T-helper 1 cell treated with Interleukin-12 subunit alpha and Interleukin-12 subunit beta and Interleukin-4 antibody, amounts not matched to agents 30 μg/mL and 1 μg/mL, for 36 hours (primary cell): ENCODE measurements at regions not wholly inside any gene's neighbourhood (a gene's known extent, or its start where the extent isn't known, plus 50 kb on each side); places are given as distances from the start of the nearest gene placed in this dataset.
"Not testable (repeated sequence)": the region's sequence is repeated elsewhere in the genome, so short reads cannot be mapped to it uniquely, and the experiment has no call there.

ENCODE experiments used
- H3K27ac Mint-ChIP-seq: one replicate; pipeline ENCODE4 v1.8.0; 2021; ENCODE audit warnings: mild to moderate bottlenecking, mixed read lengths
- H3K27me3 Mint-ChIP-seq: one replicate; pipeline ENCODE4 v1.8.0; 2021; ENCODE audit warnings: low read depth, mixed read lengths
- H3K36me3 Mint-ChIP-seq: one replicate; pipeline ENCODE4 v1.8.0; 2021; ENCODE audit warnings: low read depth, mixed read lengths
- H3K4me1 Mint-ChIP-seq: one replicate; pipeline ENCODE4 v1.8.0; 2021; ENCODE audit warnings: low read depth, mixed read lengths
- H3K4me3 Mint-ChIP-seq: one replicate; pipeline ENCODE4 v1.8.0; 2021; ENCODE audit warnings: mild to moderate bottlenecking, moderate library complexity, mixed read lengths
- H3K9me3 Mint-ChIP-seq: one replicate; pipeline ENCODE4 v1.8.0; 2021; ENCODE audit warnings: mixed read lengths

GRCh38 chr2:35582637-35583036, 772.9 kb upstream of the CRIM1 start:
- Mint-ChIP-seq H3K9me3 (peaks cover 21% of the 10 kb centered on the region), H3K27me3 (no peaks in the 10 kb centered on the region), H3K4me1 (no peaks in the 10 kb centered on the region), H3K27ac (no peak overlapping the region), H3K36me3 (no peaks in the 10 kb centered on the region), H3K4me3 (no peak overlapping the region)

DNA sequence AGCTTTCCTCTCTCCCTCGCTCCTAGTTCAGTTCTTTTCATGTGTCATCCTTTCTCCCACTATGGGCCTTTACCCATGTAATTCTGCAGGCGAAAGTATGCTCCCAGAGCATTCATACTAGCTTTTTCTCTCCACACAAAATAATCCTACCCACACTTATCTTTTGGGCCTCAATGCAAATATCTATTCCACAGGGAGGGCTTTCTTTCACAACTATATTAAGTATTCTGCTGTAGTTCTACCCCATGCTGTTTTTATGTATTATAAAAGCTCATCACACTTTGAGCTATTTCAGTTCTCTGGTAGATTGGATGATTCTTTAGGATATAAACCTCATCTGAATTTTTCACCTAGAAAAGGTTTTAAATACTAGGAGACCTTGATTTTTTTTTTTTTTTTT, 774.6 kb upstream of the CRIM1 start:
- Mint-ChIP-seq H3K4me3 (no peak overlapping the region), H3K27me3 (no peaks in the 10 kb centered on the region), H3K4me1 (no peaks in the 10 kb centered on the region), H3K9me3 (peaks cover 10% of the 10 kb centered on the region), H3K27ac (no peak overlapping the region), H3K36me3 (no peaks in the 10 kb centered on the region)

DNA sequence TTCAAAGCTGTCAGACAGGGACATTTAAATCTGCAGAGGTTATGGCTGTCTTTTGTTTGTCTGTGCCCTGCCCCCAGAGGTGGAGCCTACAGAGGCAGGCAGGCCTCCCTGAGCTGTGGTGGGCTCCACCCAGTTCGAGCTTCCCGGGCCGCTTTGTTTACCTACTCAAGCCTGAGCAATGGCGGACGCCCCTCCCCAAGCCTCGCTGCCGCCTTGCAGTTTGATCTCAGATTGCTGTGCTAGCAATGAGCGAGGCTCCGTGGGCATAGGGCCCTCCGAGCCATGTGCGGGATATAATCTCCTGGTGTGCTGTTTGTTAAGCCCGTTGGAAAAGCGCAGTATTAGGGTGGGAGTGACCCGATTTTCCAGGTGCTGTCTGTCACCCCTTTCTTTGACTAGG, 787.0 kb upstream of the CRIM1 start:
- H3K27me3 Mint-ChIP-seq, H3K36me3 Mint-ChIP-seq, H3K27ac Mint-ChIP-seq, H3K9me3 Mint-ChIP-seq, H3K4me3 Mint-ChIP-seq, H3K4me1 Mint-ChIP-seq: not testable (repeated sequence)

DNA sequence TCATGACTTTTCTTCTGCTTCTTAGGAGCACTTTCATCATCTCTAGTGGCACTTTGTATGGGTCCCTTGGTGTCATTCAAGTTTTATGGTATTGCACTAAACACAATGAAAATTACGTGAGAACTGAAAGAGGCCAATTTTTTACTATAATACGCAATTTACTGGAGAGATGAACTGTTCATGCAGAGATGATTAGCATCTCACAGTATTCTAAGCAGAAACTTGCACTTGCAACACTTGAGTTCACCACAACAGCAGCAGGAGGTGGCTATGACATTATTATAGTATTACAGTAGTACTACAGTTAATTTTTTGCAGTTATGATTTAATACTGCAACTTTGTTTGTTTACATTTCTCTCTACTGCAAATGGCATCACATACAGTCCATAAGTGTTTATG, 793.1 kb upstream of the CRIM1 start:
- H3K27ac Mint-ChIP-seq, result no peak overlapping the region
- no peaks in the 10 kb centered on the region for H3K9me3 Mint-ChIP-seq
- no peak overlapping the region for H3K4me3 Mint-ChIP-seq
- no peaks in the 10 kb centered on the region for H3K36me3 Mint-ChIP-seq
- no peaks in the 10 kb centered on the region for H3K27me3 Mint-ChIP-seq
- H3K4me1 Mint-ChIP-seq, result no peaks in the 10 kb centered on the region

DNA sequence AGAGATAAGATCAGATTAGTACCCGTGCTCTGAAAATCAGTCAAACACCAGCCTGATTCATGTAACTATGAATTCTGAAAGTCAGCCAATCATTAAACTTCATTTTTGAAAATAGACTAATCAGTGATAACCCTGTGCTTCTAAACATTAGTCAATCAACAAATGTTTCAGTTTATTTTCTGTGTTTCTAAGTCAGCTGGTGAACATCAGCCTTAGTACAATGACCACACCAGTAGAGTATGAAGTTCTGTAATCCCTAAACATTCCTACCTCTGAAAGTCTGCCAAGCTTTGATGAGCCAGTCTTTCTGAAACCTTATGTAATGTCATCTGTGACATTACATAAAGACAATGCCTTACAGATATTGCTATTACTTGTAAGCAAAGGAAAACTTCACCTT, 807.4 kb upstream of the CRIM1 start:
- H3K9me3 Mint-ChIP-seq, result peaks cover 4% of the 10 kb centered on the region
- no peak overlapping the region for H3K4me3 Mint-ChIP-seq
- no peaks in the 10 kb centered on the region for H3K36me3 Mint-ChIP-seq
- H3K27ac Mint-ChIP-seq, result no peak overlapping the region
- no peaks in the 10 kb centered on the region for H3K4me1 Mint-ChIP-seq
- no peaks in the 10 kb centered on the region for H3K27me3 Mint-ChIP-seq

DNA sequence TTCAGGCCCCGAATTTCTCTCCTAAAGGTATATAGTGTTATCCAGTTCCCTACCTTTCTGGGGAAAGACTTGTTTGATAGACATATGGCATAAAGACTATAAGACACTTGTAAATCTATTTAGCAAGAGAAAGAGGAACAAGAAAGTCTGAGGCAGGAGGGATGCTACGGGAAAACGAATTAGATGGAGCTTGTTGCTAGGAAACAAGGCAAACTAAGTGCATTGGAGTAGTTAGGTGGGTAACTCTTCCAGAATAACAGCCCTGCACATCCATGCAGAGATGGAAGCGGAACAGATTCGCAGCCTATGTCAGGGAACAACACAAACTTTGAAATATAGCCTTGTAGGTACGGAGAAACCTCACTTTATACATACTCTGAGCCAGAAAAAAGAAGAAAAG, 810.3 kb upstream of the CRIM1 start:
- no peak overlapping the region for H3K27ac Mint-ChIP-seq
- no peaks in the 10 kb centered on the region for H3K27me3 Mint-ChIP-seq
- no peak overlapping the region for H3K4me3 Mint-ChIP-seq
- H3K36me3 Mint-ChIP-seq, result no peaks in the 10 kb centered on the region
- peaks cover 4% of the 10 kb centered on the region for H3K9me3 Mint-ChIP-seq
- no peaks in the 10 kb centered on the region for H3K4me1 Mint-ChIP-seq

DNA sequence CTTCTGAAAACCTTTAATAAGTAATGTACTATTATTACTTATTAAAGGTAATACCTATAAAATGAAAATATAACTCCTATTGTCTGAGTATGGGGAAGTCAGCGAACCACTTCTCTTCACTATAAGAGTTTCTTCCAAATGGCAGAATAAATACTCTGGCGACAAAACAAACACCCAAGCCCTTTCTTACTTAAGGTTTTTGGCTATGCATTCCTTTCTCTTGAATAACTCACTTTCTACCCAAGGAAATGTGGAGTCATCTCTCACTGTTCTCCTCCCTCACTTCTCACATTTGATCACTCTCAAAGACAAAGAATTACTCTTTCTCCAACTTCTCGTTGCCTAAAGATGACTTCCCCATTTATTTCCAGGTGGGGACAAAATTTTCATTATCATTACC, 816.8 kb upstream of the CRIM1 start:
- no peaks in the 10 kb centered on the region for H3K9me3 Mint-ChIP-seq
- no peaks in the 10 kb centered on the region for H3K27me3 Mint-ChIP-seq
- H3K4me3 Mint-ChIP-seq, result no peak overlapping the region
- no peaks in the 10 kb centered on the region for H3K36me3 Mint-ChIP-seq
- no peak overlapping the region for H3K27ac Mint-ChIP-seq
- H3K4me1 Mint-ChIP-seq, result no peaks in the 10 kb centered on the region

GRCh38 chr2:35530615-35531135, 824.9 kb upstream of the CRIM1 start:
- H3K4me3 Mint-ChIP-seq, result no peak overlapping the region
- H3K9me3 Mint-ChIP-seq, result peaks cover 15% of the 10 kb centered on the region
- H3K27ac Mint-ChIP-seq, result no peak overlapping the region
- H3K27me3 Mint-ChIP-seq, result no peaks in the 10 kb centered on the region
- H3K36me3 Mint-ChIP-seq, result no peaks in the 10 kb centered on the region
- H3K4me1 Mint-ChIP-seq, result no peaks in the 10 kb centered on the region

DNA sequence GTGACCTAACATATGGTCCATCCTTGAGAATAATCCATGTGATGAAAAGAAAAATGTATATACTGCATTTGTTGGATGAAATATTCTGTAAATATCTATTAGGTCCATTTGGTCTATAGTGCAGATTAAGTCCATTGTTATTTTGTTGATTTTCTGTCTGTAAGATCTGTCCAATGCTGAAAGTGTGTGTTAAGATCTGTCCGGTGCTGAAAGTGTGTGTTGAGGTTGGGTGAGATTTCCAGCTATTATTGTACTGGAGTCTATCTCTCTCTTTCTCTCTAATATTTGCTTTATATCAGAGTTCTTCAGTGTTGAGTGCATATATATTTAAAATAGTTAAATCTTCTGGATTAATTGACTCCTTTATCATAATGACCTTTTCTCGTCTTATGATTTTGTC, 828.8 kb upstream of the CRIM1 start:
- no peaks in the 10 kb centered on the region for H3K4me1 Mint-ChIP-seq

DNA sequence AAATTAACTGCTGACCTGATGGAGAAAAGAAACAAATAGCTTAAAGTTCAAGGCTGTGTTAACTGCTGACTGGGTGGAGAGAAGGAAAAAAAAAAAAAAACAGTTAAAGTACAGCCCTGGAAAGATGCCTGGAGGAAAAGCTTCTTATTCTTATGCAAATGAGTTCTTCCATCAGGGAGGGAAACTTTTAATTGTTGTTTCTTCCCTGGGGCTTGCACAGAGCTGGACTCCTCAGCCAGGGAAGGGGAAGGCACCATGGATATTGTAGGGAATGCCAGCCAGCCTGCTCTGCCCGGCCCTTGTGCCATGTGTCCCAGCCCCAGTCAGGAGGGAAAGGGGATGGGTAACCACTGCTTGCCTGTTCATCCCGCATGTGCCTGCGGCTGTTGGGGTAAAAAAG, 833.1 kb upstream of the CRIM1 start:
- Mint-ChIP-seq H3K27me3 (no peaks in the 10 kb centered on the region), H3K9me3 (peaks cover 4% of the 10 kb centered on the region), H3K4me3 (no peak overlapping the region), H3K4me1 (no peaks in the 10 kb centered on the region), H3K36me3 (no peaks in the 10 kb centered on the region), H3K27ac (no peak overlapping the region)

More for the DNA sequence above, 828.8 kb upstream of the CRIM1 start:
- H3K27me3 Mint-ChIP-seq, result no peaks in the 10 kb centered on the region
- H3K36me3 Mint-ChIP-seq, result no peaks in the 10 kb centered on the region
- no peak overlapping the region for H3K27ac Mint-ChIP-seq
- H3K4me3 Mint-ChIP-seq, result no peak overlapping the region
- H3K9me3 Mint-ChIP-seq, result peaks cover 19% of the 10 kb centered on the region

- Mint-ChIP-seq H3K4me1 (no peaks in the 10 kb centered on the region), H3K9me3 (peaks cover 30% of the 10 kb centered on the region), H3K36me3 (no peaks in the 10 kb centered on the region), H3K27ac (no peak overlapping the region), H3K4me3 (no peak overlapping the region), H3K27me3 (no peaks in the 10 kb centered on the region)
Observed at GRCh38 chr2:35510636-35511035, 844.9 kb upstream of the CRIM1 start.

- Mint-ChIP-seq H3K36me3 (no peaks in the 10 kb centered on the region), H3K27ac (no peak overlapping the region), H3K4me3 (no peak overlapping the region)
Observed at GRCh38 chr2:35508601-35509000, 847.0 kb upstream of the CRIM1 start.

DNA sequence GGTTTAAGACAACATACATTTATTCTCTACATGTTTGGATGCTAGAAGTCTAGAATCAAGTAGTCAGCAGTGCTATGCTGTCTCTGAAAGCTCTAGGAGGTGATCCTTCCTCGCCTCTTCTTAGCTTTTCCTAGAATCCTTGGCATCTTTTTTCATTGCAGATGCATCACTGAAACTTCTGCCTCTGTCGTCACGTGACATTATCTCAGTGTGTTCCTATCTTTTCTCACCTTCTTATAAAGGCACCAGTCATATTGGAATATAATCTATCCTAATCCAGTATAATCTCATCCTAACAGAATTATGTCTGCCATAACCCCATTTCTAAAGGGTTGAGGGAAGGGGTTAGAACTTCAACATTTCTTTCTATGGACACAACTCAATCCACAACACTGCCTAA, 851.2 kb upstream of the CRIM1 start:
- no peak overlapping the region for H3K27ac Mint-ChIP-seq
- H3K27me3 Mint-ChIP-seq, result no peaks in the 10 kb centered on the region
- no peak overlapping the region for H3K4me3 Mint-ChIP-seq

More at GRCh38 chr2:35508601-35509000, 847.0 kb upstream of the CRIM1 start:
- no peaks in the 10 kb centered on the region for H3K4me1 Mint-ChIP-seq
- H3K27me3 Mint-ChIP-seq, result no peaks in the 10 kb centered on the region
- peaks cover 20% of the 10 kb centered on the region for H3K9me3 Mint-ChIP-seq

GRCh38 chr2:35503738-35504199, 851.8 kb upstream of the CRIM1 start:
- Mint-ChIP-seq H3K27me3 (no peaks in the 10 kb centered on the region), H3K4me1 (no peaks in the 10 kb centered on the region), H3K36me3 (no peaks in the 10 kb centered on the region), H3K9me3 (peaks cover 9% of the 10 kb centered on the region), H3K4me3 (no peak overlapping the region), H3K27ac (no peak overlapping the region)

More for the DNA sequence above, 851.2 kb upstream of the CRIM1 start:
- Mint-ChIP-seq H3K9me3 (peaks cover 9% of the 10 kb centered on the region), H3K36me3 (no peaks in the 10 kb centered on the region), H3K4me1 (no peaks in the 10 kb centered on the region)

- no peaks in the 10 kb centered on the region for H3K4me1 Mint-ChIP-seq
- no peaks in the 10 kb centered on the region for H3K36me3 Mint-ChIP-seq
- no peak overlapping the region for H3K27ac Mint-ChIP-seq
- no peak overlapping the region for H3K4me3 Mint-ChIP-seq
- H3K9me3 Mint-ChIP-seq, result peaks cover 9% of the 10 kb centered on the region
- H3K27me3 Mint-ChIP-seq, result no peaks in the 10 kb centered on the region
Observed at GRCh38 chr2:35503311-35503710, 852.3 kb upstream of the CRIM1 start.

GRCh38 chr2:35501076-35501475, 854.5 kb upstream of the CRIM1 start:
- Mint-ChIP-seq H3K4me3 (no peak overlapping the region), H3K36me3 (no peaks in the 10 kb centered on the region), H3K4me1 (no peaks in the 10 kb centered on the region), H3K27ac (no peak overlapping the region), H3K9me3 (peaks cover 5% of the 10 kb centered on the region), H3K27me3 (no peaks in the 10 kb centered on the region)
